ENCODE measurements at regions not wholly inside any gene's neighbourhood (a gene's known extent, or its start where the extent isn't known, plus 50 kb on each side); places are given as distances from the start of the nearest gene placed in this dataset.

- Mint-ChIP-seq H3K36me3 (ENCODE audit: low read depth) (no peaks in the 10 kb centered on the region), H3K4me1 (ENCODE audit: low read depth) (no peaks in the 10 kb centered on the region), H3K4me3 (no peak overlapping the region), H3K27me3 (ENCODE audit: insufficient read depth) (peaks cover 14% of the 10 kb centered on the region), H3K9me3 (no peaks in the 10 kb centered on the region), H3K27ac (no peak overlapping the region)
- DNase-seq = no peak
- TF ChIP-seq, protein P1, sequence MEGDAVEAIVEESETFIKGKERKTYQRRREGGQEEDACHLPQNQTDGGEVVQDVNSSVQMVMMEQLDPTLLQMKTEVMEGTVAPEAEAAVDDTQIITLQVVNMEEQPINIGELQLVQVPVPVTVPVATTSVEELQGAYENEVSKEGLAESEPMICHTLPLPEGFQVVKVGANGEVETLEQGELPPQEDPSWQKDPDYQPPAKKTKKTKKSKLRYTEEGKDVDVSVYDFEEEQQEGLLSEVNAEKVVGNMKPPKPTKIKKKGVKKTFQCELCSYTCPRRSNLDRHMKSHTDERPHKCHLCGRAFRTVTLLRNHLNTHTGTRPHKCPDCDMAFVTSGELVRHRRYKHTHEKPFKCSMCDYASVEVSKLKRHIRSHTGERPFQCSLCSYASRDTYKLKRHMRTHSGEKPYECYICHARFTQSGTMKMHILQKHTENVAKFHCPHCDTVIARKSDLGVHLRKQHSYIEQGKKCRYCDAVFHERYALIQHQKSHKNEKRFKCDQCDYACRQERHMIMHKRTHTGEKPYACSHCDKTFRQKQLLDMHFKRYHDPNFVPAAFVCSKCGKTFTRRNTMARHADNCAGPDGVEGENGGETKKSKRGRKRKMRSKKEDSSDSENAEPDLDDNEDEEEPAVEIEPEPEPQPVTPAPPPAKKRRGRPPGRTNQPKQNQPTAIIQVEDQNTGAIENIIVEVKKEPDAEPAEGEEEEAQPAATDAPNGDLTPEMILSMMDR (IDR thresholded peaks at IDR 0.05) = no peak
Measured at GRCh38 chr1:110781525-110781924, 91.4 kb upstream of the CD53 start.

DNA sequence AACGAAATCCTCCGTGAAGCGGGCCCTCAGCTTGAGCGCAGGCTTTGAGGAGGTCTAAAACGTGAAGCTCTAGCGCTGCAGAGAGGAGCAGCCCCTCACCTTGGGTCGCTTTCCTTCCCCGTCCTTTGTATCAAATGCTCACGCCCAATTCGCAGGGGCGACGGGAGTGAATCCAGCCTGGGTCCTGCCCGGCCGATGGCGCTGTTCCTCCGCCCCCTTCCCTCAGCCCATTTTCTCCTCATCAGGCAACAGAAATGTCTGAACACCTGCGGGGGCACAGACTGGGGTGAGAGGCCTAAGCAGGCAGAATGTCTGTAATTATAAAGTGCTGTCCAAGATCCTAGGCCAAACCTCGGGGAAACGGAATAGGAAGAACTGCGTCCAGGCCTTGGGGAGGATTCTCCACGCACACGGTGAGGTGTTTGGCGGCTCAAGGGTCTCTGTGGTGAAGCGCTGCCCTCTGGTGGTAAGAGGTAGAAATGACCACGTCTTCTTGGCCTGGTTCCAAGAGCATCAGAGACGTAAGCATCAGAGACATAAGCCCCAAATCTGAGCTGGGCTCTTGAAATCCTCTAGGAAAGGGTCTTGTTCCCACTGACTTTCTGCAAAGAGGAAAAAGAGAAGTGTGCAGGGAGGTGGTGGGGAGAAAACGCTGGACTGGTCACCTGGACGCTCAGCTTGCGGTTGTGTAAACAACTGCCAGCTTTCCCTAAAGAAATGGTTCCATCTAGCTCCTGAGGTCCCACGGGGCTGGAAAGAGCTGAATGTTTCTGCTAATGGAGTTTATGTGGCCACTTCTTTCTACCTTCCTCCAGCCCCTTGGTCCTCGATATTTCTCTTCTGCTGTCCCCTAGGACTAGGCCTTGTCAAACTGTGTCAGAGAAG, 92.1 kb upstream of the CD53 start:
- TF ChIP-seq, protein P1 (IDR thresholded peaks at IDR 0.05) = peak; percentile 90
- Mint-ChIP-seq H3K4me1 (ENCODE audit: low read depth) (no peaks in the 10 kb centered on the region), H3K36me3 (ENCODE audit: low read depth) (no peaks in the 10 kb centered on the region), H3K27ac (no peak overlapping the region), H3K9me3 (no peaks in the 10 kb centered on the region), H3K4me3 (no peak overlapping the region), H3K27me3 (ENCODE audit: insufficient read depth) (peaks cover 14% of the 10 kb centered on the region)
- DNase-seq = peak; percentile 44

GRCh38 chr1:110779636-110780035, 93.3 kb upstream of the CD53 start:
- Mint-ChIP-seq H3K9me3 (no peaks in the 10 kb centered on the region), H3K36me3 (ENCODE audit: low read depth) (no peaks in the 10 kb centered on the region), H3K27me3 (ENCODE audit: insufficient read depth) (peaks cover 14% of the 10 kb centered on the region), H3K4me3 (no peak overlapping the region), H3K27ac (no peak overlapping the region), H3K4me1 (ENCODE audit: low read depth) (no peaks in the 10 kb centered on the region)
- DNase-seq = no peak
- TF ChIP-seq, protein P1 (IDR thresholded peaks at IDR 0.05) = no peak

GRCh38 chr1:110778821-110779220, 94.1 kb upstream of the CD53 start:
- Mint-ChIP-seq H3K27me3 (ENCODE audit: insufficient read depth) (peaks cover 14% of the 10 kb centered on the region), H3K4me3 (no peak overlapping the region), H3K36me3 (ENCODE audit: low read depth) (no peaks in the 10 kb centered on the region), H3K9me3 (no peaks in the 10 kb centered on the region), H3K27ac (no peak overlapping the region), H3K4me1 (ENCODE audit: low read depth) (no peaks in the 10 kb centered on the region)
- TF ChIP-seq, protein P1 (IDR thresholded peaks at IDR 0.05) = no peak
- no peak for DNase-seq

GRCh38 chr1:110777228-110777627, 95.7 kb upstream of the CD53 start:
- Mint-ChIP-seq H3K4me3 (no peak overlapping the region), H3K27ac (no peak overlapping the region), H3K27me3 (ENCODE audit: insufficient read depth) (peaks cover 14% of the 10 kb centered on the region), H3K4me1 (ENCODE audit: low read depth) (no peaks in the 10 kb centered on the region), H3K9me3 (no peaks in the 10 kb centered on the region), H3K36me3 (ENCODE audit: low read depth) (no peaks in the 10 kb centered on the region)
- TF ChIP-seq, protein P1 (IDR thresholded peaks at IDR 0.05) = no peak
- DNase-seq = no peak
